Mesenchymal stem cell (in vitro differentiated cells and primary cell): ENCODE measurements at regions not wholly inside any gene's neighbourhood (a gene's known extent, or its start where the extent isn't known, plus 50 kb on each side); places are given as distances from the start of the nearest gene placed in this dataset.
"Not testable (repeated sequence)": the region's sequence is repeated elsewhere in the genome, so short reads cannot be mapped to it uniquely, and the experiment has no call there.

ENCODE experiments used
- DNase-seq: peaks from one replicate; pipeline ENCODE4 v3.0.0-alpha.2; 2013
- H2AFZ ChIP-seq: one replicate; pipeline ENCODE4 v1.6.1; 2013; ENCODE audit warnings: low read depth, mild to moderate bottlenecking, control low read depth, inconsistent platforms, low read length, moderate library complexity
- H2AK5ac ChIP-seq: 2 replicates; pipeline ENCODE4 v1.6.1; 2013; ENCODE audit warnings: low read length, moderate library complexity, mild to moderate bottlenecking, inconsistent platforms; ENCODE audit not compliant: severe bottlenecking
- H2BK120ac ChIP-seq: one replicate; pipeline ENCODE4 v1.6.1; 2013; ENCODE audit warnings: low read depth, mild to moderate bottlenecking, inconsistent platforms, low read length, moderate library complexity
- H2BK12ac ChIP-seq, 2 experiments: one replicate each; pipeline ENCODE4 v1.6.1; 2013; ENCODE audit warnings: inconsistent platforms in 2 of 2, low read length in 2 of 2, mild to moderate bottlenecking in 2 of 2, moderate library complexity in 2 of 2, control low read depth in 1 of 2
- H2BK15ac ChIP-seq: one replicate; pipeline ENCODE4 v1.6.1; 2013; ENCODE audit warnings: mild to moderate bottlenecking, low read depth, inconsistent platforms; ENCODE audit not compliant: poor library complexity, severe bottlenecking
- H2BK5ac ChIP-seq: 2 replicates; pipeline ENCODE4 v1.6.1; 2013; ENCODE audit warnings: low read depth, mild to moderate bottlenecking, low read length, control low read depth, inconsistent platforms; ENCODE audit not compliant: poor library complexity, severe bottlenecking
- H3K14ac ChIP-seq, 2 experiments: one replicate each; pipeline ENCODE4 v1.6.1; 2013; ENCODE audit warnings: inconsistent platforms in 2 of 2, low read length in 2 of 2, control low read depth in 1 of 2, mild to moderate bottlenecking in 1 of 2, moderate library complexity in 1 of 2
- H3K18ac ChIP-seq, 2 experiments: one replicate each; pipeline ENCODE4 v1.6.1; 2013; ENCODE audit warnings: inconsistent platforms in 2 of 2, low read length in 2 of 2, control low read depth in 1 of 2, low read depth in 1 of 2, mild to moderate bottlenecking in 1 of 2
- H3K23ac ChIP-seq, 2 experiments: one replicate each; pipeline ENCODE4 v1.6.1; 2013; ENCODE audit warnings: inconsistent platforms in 2 of 2, low read length in 2 of 2, mild to moderate bottlenecking in 2 of 2, moderate library complexity in 2 of 2, control low read depth in 1 of 2
- H3K27ac ChIP-seq: 2 replicates; pipeline ENCODE4 v1.5.1; 2013; ENCODE audit warnings: mild to moderate bottlenecking, moderate library complexity, low read length, control low read depth, inconsistent platforms; ENCODE audit not compliant: poor library complexity, severe bottlenecking
- H3K27me3 ChIP-seq, 2 experiments: 2 replicates each; pipeline versions ENCODE4 v1.6.1 to v1.7.0; 2013; ENCODE audit warnings: low read length in 2 of 2, mild to moderate bottlenecking in 2 of 2, moderate library complexity in 2 of 2, control low read depth in 1 of 2, inconsistent platforms in 1 of 2; ENCODE audit not compliant: control insufficient read depth in 1 of 2, insufficient read depth in 1 of 2
- H3K36me3 ChIP-seq, 2 experiments: 2 replicates each; pipeline versions ENCODE4 v1.6.1 to v1.7.0; 2013; ENCODE audit warnings: low read length in 2 of 2, control low read depth in 1 of 2, inconsistent platforms in 1 of 2, low read depth in 1 of 2, mild to moderate bottlenecking in 1 of 2; ENCODE audit not compliant: insufficient read depth in 2 of 2, control insufficient read depth in 1 of 2
- H3K4ac ChIP-seq, 2 experiments: one replicate each; pipeline ENCODE4 v1.6.1; 2013; ENCODE audit warnings: inconsistent platforms in 2 of 2, low read length in 2 of 2, mild to moderate bottlenecking in 2 of 2, moderate library complexity in 2 of 2, control low read depth in 1 of 2, low read depth in 1 of 2
- H3K4me1 ChIP-seq: 2 replicates; pipeline ENCODE4 v1.6.1; 2013; ENCODE audit warnings: low read depth, low read length, control low read depth; ENCODE audit not compliant: control insufficient read depth, insufficient read depth
- H3K4me2 ChIP-seq: 2 replicates; pipeline ENCODE4 v1.6.1; 2013; ENCODE audit warnings: low read length, mild to moderate bottlenecking, inconsistent platforms; ENCODE audit not compliant: poor library complexity, severe bottlenecking
- H3K4me3 ChIP-seq, 2 experiments: 2 replicates each; pipeline versions ENCODE4 v1.5.1 to v1.7.0; 2013; ENCODE audit warnings: low read length in 2 of 2, mild to moderate bottlenecking in 2 of 2, control low read depth in 1 of 2, low read depth in 1 of 2; ENCODE audit not compliant: insufficient read depth in 1 of 2
- H3K79me1 ChIP-seq: replicated peaks from 2 replicates; pipeline ENCODE4 v1.6.1; 2013; ENCODE audit warnings: mild to moderate bottlenecking, control low read depth, low read length, inconsistent platforms; ENCODE audit not compliant: poor library complexity, severe bottlenecking
- H3K9ac ChIP-seq: 2 replicates; pipeline ENCODE4 v1.7.0; 2013; ENCODE audit warnings: mild to moderate bottlenecking, low read length, moderate library complexity
- H3K9me3 ChIP-seq: 2 replicates; pipeline ENCODE4 v1.7.0; 2013; ENCODE audit warnings: mild to moderate bottlenecking, low read length; ENCODE audit not compliant: control insufficient read depth
- H4K8ac ChIP-seq: one replicate; pipeline ENCODE4 v1.6.1; 2013; ENCODE audit warnings: inconsistent platforms, mild to moderate bottlenecking, low read length, moderate library complexity
- H4K91ac ChIP-seq: one replicate; pipeline ENCODE4 v1.6.1; 2013; ENCODE audit warnings: mild to moderate bottlenecking, low read length, inconsistent platforms
- WGBS: methylation state at CpG from one replicate; pipeline ENCODE4 v1.1.7; 2013; ENCODE audit warnings: mixed read lengths; 5-methylcytosine and 5-hydroxymethylcytosine counted together

DNA sequence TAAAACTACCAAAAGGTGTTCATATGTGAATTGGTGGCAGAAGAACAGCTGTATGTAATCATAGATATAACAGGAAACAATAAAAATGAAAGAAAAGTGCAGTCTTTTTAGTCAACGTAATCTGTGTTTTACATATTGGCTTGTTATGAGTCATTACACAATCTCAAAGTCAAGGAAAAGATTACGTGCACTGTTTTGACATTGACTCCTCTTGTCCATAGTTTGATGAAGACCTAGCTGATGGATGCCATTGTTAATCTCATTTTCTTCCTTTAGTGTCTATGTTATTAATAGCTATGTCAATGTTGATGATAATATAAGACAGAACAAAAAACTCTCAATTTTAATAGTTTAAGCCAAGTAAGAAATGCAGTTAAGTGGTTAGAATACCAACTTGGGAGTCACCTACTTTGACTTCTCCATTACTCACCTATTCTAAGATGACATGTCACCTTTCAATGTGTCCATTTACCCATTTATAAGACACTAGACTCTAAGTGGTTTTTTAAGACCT, 84.5 kb upstream of the SAMSN1 start:
- H3K14ac ChIP-seq, result no peak overlapping the region
- no peak overlapping the region for H3K4me2 ChIP-seq
- H3K18ac ChIP-seq, result no peak overlapping the region
- H3K27ac ChIP-seq, result no peak overlapping the region
- H2BK120ac ChIP-seq, result no peak overlapping the region
- H2BK12ac ChIP-seq, result no peak overlapping the region
- H2AK5ac ChIP-seq, result no peak overlapping the region
- no peak overlapping the region for H4K8ac ChIP-seq
- no peak overlapping the region for H2BK5ac ChIP-seq
- no peak overlapping the region for H4K91ac ChIP-seq
- WGBS, result 63% methylated on average over 2 of the region's 2 CpGs
- H3K4me1 ChIP-seq, result no peaks in the 10 kb centered on the region
- H2AFZ ChIP-seq, result no peak overlapping the region
- no peaks in the 10 kb centered on the region for H3K9me3 ChIP-seq
- H2BK15ac ChIP-seq, result no peak overlapping the region
- H3K36me3 ChIP-seq, result no peaks in the 10 kb centered on the region
- DNase-seq, result no peak
- no peak overlapping the region for H3K9ac ChIP-seq
- no peaks in the 10 kb centered on the region for H3K79me1 ChIP-seq
- no peak overlapping the region for H3K4me3 ChIP-seq
- no peaks in the 10 kb centered on the region for H3K27me3 ChIP-seq
- no peak overlapping the region for H3K4ac ChIP-seq
- no peak overlapping the region for H3K23ac ChIP-seq

- Histone ChIP-seq H3K4me2 (no peak overlapping the region), H3K9me3 (no peaks in the 10 kb centered on the region), H3K27ac (no peak overlapping the region), H3K27me3 (no peaks in the 10 kb centered on the region), H3K14ac (no peak overlapping the region), H3K9ac (no peak overlapping the region), H2AK5ac (no peak overlapping the region), H3K18ac (no peak overlapping the region), H3K79me1 (no peaks in the 10 kb centered on the region), H4K91ac (no peak overlapping the region), H2BK120ac (no peak overlapping the region), H3K23ac (no peak overlapping the region), H4K8ac (peak overlapping the region; percentile 54), H2AFZ (no peak overlapping the region), H3K4me1 (no peaks in the 10 kb centered on the region), H2BK12ac (no peak overlapping the region), H3K36me3 (no peaks in the 10 kb centered on the region), H3K4ac (no peak overlapping the region), H2BK5ac (no peak overlapping the region), H2BK15ac (no peak overlapping the region), H3K4me3 (no peak overlapping the region)
- WGBS, result 87% methylated on average over 3 of the region's 5 CpGs
- no peak for DNase-seq
Measured at GRCh38 chr21:14629461-14629860, 83.3 kb upstream of the SAMSN1 start.

DNA sequence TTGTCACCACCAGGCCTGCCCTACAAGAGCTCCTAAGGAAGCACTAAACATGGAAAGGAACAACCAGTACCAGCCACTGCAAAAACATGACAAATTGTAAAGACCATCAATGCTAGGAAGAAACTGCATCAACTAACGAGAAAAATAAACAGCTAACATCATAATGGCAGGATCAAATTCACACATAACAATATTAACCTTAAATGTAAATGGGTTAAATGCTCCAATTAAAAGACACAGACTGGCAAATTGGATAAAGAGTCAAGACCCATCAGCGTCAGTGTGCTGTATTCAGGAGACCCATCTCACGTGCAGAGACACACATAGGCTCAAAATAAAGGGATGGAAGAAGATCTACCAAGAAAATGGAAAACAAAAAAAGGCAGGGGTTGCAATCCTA, 77.0 kb upstream of the SAMSN1 start:
- not testable (repeated sequence) for H2BK12ac ChIP-seq, H2AK5ac ChIP-seq, H3K4me2 ChIP-seq, H3K23ac ChIP-seq, H3K27ac ChIP-seq, H3K4me1 ChIP-seq, DNase-seq, H2BK120ac ChIP-seq, H3K4me3 ChIP-seq, H3K9ac ChIP-seq, H3K27me3 ChIP-seq, H4K8ac ChIP-seq, H3K79me1 ChIP-seq, H3K9me3 ChIP-seq, H4K91ac ChIP-seq, H2BK5ac ChIP-seq, H2BK15ac ChIP-seq, H3K36me3 ChIP-seq, H3K18ac ChIP-seq, H2AFZ ChIP-seq, H3K14ac ChIP-seq, H3K4ac ChIP-seq
- WGBS, result 89% methylated on average over 2 of the region's 3 CpGs

GRCh38 chr21:14620152-14620551, 74.0 kb upstream of the SAMSN1 start:
- Histone ChIP-seq H3K14ac (no peak overlapping the region), H3K79me1 (no peaks in the 10 kb centered on the region), H3K18ac (no peak overlapping the region), H3K4me2 (no peak overlapping the region), H3K4me1 (no peaks in the 10 kb centered on the region), H3K36me3 (no peaks in the 10 kb centered on the region), H2AFZ (no peak overlapping the region), H3K4me3 (no peak overlapping the region), H3K4ac (no peak overlapping the region), H2BK12ac (no peak overlapping the region), H2BK5ac (no peak overlapping the region), H3K23ac (no peak overlapping the region), H4K8ac (no peak overlapping the region), H3K9me3 (no peaks in the 10 kb centered on the region), H3K27ac (no peak overlapping the region), H2AK5ac (no peak overlapping the region), H4K91ac (no peak overlapping the region), H2BK15ac (no peak overlapping the region), H2BK120ac (no peak overlapping the region), H3K27me3 (no peaks in the 10 kb centered on the region), H3K9ac (no peak overlapping the region)
- WGBS, result 80% methylated on average over 1 of the region's 2 CpGs
- no peak for DNase-seq
